ENCODE measurements at regions not wholly inside any gene's neighbourhood (a gene's known extent, or its start where the extent isn't known, plus 50 kb on each side); places are given as distances from the start of the nearest gene placed in this dataset.

GRCh38 chr2:10190255-10190654, 67.7 kb downstream of the RRM2 start:
- Histone ChIP-seq H3K27me3 (no peaks in the 10 kb centered on the region), H3K4me1 (no peaks in the 10 kb centered on the region), H3K9me3 (no peaks in the 10 kb centered on the region), H3K4me3 (no peak overlapping the region), H3K27ac (no peak overlapping the region), H3K36me3 (no peaks in the 10 kb centered on the region)
- intact Hi-C loops (cut with DNase I; ENCODE audit: low total_unique reads): no loop called here
- TF ChIP-seq EP300 (IDR thresholded peaks at IDR 0.05; ENCODE audit: low read depth) (no peak), POLR2AphosphoS5 (IDR thresholded peaks at IDR 0.05) (no peak), POLR2A (IDR thresholded peaks at IDR 0.05) (no peak)
- TF ChIP-seq, protein P1, sequence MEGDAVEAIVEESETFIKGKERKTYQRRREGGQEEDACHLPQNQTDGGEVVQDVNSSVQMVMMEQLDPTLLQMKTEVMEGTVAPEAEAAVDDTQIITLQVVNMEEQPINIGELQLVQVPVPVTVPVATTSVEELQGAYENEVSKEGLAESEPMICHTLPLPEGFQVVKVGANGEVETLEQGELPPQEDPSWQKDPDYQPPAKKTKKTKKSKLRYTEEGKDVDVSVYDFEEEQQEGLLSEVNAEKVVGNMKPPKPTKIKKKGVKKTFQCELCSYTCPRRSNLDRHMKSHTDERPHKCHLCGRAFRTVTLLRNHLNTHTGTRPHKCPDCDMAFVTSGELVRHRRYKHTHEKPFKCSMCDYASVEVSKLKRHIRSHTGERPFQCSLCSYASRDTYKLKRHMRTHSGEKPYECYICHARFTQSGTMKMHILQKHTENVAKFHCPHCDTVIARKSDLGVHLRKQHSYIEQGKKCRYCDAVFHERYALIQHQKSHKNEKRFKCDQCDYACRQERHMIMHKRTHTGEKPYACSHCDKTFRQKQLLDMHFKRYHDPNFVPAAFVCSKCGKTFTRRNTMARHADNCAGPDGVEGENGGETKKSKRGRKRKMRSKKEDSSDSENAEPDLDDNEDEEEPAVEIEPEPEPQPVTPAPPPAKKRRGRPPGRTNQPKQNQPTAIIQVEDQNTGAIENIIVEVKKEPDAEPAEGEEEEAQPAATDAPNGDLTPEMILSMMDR (IDR thresholded peaks at IDR 0.05): no peak
- in situ Hi-C loops (cut with MboI; ENCODE audit: low pct_ligation_motif_present in 1 of 4, low pct_unique_long_range_greater_than_20kb in 1 of 4, low sequenced_read_pairs in 3 of 4): no loop called here
- DNase-seq: no peak
- 91 to 98% methylated on average over 3 of the region's 3 CpGs for WGBS, 2 donors (ENCODE audit: low coverage in 1 of 2)

DNA sequence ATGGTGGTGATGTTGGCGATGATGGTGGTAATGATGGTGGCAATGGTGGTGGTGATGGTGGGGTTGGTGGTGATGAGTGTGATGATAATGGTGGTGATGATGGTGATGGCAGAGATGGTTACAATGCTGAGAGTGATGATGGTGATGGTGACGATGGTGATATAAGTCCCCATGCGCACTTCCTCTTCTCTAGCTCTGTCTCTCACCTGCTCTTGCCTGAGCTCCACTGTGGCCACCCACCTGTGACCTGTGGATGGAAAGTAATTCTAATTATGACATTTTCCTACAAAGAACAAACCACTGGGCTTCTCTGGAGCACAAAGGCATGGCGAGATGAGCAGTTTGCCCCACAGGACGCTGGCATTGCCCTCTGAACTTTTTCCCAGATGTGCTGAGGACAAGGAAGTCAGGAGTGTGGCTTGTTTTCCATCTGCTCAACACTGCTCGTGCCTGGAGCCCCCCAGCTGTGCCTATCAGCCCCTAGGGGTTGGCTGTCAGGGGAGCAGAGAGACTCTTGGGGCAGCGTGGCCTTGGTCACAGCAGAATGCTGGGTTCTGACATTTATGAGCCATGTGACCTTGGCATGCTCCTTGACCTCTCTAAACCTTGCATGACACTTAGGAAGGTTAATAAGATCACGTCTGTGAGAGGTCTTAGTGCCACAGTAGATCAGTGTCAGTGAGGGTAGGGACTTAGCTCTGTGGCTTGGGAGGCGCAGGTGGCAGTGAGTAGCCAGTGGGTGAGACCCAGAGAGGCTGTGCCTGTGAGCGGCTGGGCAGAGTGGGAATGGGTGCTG, 68.4 kb downstream of the RRM2 start:
- Histone ChIP-seq H3K9me3 (no peaks in the 10 kb centered on the region), H3K36me3 (no peaks in the 10 kb centered on the region), H3K4me3 (no peak overlapping the region), H3K27me3 (no peaks in the 10 kb centered on the region), H3K27ac (no peak overlapping the region), H3K4me1 (no peaks in the 10 kb centered on the region)
- intact Hi-C loops (cut with DNase I; ENCODE audit: low total_unique reads): no loop called here
- in situ Hi-C loops (cut with MboI; ENCODE audit: low pct_ligation_motif_present in 1 of 4, low pct_unique_long_range_greater_than_20kb in 1 of 4, low sequenced_read_pairs in 3 of 4): no loop called here
- TF ChIP-seq POLR2AphosphoS5 (IDR thresholded peaks at IDR 0.05): no peak
- TF ChIP-seq EP300 (IDR thresholded peaks at IDR 0.05; ENCODE audit: low read depth): no peak
- TF ChIP-seq, protein P1 (IDR thresholded peaks at IDR 0.05): no peak
- TF ChIP-seq POLR2A (IDR thresholded peaks at IDR 0.05): no peak
- 81 to 94% methylated on average over 2 to 10 of the region's 10 CpGs for WGBS, 2 donors (ENCODE audit: low coverage in 1 of 2)
- DNase-seq: no peak

DNA sequence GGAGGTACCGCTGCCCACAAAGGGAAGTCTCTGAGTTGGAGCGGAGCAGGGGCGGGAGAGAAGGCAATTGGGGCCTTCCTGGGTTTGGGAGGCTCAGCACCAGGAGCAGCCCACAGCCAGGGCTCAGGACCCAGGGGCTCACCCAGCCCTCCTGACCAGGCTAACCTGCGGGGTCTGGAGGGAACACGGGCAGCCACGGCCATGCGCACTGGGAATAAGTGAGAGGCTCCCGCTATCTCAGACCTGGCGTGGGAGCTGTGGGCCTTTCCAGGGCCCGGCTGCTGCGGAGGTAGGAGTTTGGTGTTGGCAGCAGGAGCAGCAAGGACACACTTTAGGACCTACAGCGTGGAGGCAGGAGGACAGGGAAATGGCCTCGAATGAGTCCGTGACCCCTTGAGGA, 69.0 kb downstream of the RRM2 start:
- no peaks in the 10 kb centered on the region for H3K27me3 ChIP-seq
- H3K4me1 ChIP-seq: no peaks in the 10 kb centered on the region
- WGBS, 2 donors (ENCODE audit: low coverage in 1 of 2): 98% methylated on average over 14 of the region's 14 CpGs; no CpG with 5 or more reads in 1 of the 2 donors
- intact Hi-C loops (cut with DNase I; ENCODE audit: low total_unique reads): no loop called here
- no peaks in the 10 kb centered on the region for H3K9me3 ChIP-seq
- no peak overlapping the region for H3K27ac ChIP-seq
- in situ Hi-C loops (cut with MboI; ENCODE audit: low pct_ligation_motif_present in 1 of 4, low pct_unique_long_range_greater_than_20kb in 1 of 4, low sequenced_read_pairs in 3 of 4): no loop called here
- H3K36me3 ChIP-seq: no peaks in the 10 kb centered on the region
- no peak overlapping the region for H3K4me3 ChIP-seq
- DNase-seq: no peak
- TF ChIP-seq POLR2A (IDR thresholded peaks at IDR 0.05): no peak
- no peak for TF ChIP-seq EP300 (IDR thresholded peaks at IDR 0.05; ENCODE audit: low read depth)
- no peak for TF ChIP-seq POLR2AphosphoS5 (IDR thresholded peaks at IDR 0.05)
- TF ChIP-seq, protein P1 (IDR thresholded peaks at IDR 0.05): no peak

- no peaks in the 10 kb centered on the region for H3K27me3 ChIP-seq
- H3K9me3 ChIP-seq: no peaks in the 10 kb centered on the region
- no peak overlapping the region for H3K4me3 ChIP-seq
- intact Hi-C loops (cut with DNase I; ENCODE audit: low total_unique reads) (no loop called here), in situ Hi-C loops (cut with MboI; ENCODE audit: low pct_ligation_motif_present in 1 of 4, low pct_unique_long_range_greater_than_20kb in 1 of 4, low sequenced_read_pairs in 3 of 4) (no loop called here)
- TF ChIP-seq, protein P1 (IDR thresholded peaks at IDR 0.05): no peak
- no peak for TF ChIP-seq EP300 (IDR thresholded peaks at IDR 0.05; ENCODE audit: low read depth)
- no peak for TF ChIP-seq POLR2A (IDR thresholded peaks at IDR 0.05)
- H3K27ac ChIP-seq: no peak overlapping the region
- no peaks in the 10 kb centered on the region for H3K4me1 ChIP-seq
- WGBS, 2 donors (ENCODE audit: low coverage in 1 of 2): 85% methylated on average over 8 of the region's 10 CpGs; no CpG with 5 or more reads in 1 of the 2 donors
- H3K36me3 ChIP-seq: no peaks in the 10 kb centered on the region
- no peak for DNase-seq
These were observed 70.0 kb downstream of the RRM2 start for GRCh38 chr2:10192392-10193015.
